ENCODE measurements at regions not wholly inside any gene's neighbourhood (a gene's known extent, or its start where the extent isn't known, plus 50 kb on each side); places are given as distances from the start of the nearest gene placed in this dataset.
A peak's percentile ranks its signal among the peaks of the same experiment; 100 is the strongest.

DNA sequence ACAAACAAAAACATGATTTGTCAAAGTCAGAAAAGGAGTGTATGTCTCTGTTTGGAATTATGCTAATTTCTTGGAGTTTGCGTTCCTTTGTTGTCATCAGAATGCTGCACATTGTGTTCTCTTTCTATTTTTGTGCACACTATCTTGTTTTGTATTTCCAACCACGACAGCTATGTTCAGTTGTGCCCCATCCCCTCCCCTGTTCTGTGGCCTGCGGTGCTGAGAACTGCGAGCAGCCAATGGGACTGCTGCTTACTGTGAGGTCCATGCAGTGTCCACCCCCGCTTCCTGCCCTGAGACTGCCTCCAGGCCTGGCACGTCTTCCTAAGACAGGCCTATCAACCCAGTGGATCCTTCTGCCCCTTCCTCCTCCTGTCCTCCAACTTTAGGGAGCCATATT lies 76.8 kb downstream of the PALM2AKAP2 start:
- Histone ChIP-seq H3K27ac (ENCODE audit: low read depth, low read length) (no peak overlapping the region), H3K4me2 (ENCODE audit: insufficient read depth, low read length) (no peak overlapping the region)
- no peak for DNase-seq (ENCODE audit: insufficient read length, low spot score, missing footprints)

DNA sequence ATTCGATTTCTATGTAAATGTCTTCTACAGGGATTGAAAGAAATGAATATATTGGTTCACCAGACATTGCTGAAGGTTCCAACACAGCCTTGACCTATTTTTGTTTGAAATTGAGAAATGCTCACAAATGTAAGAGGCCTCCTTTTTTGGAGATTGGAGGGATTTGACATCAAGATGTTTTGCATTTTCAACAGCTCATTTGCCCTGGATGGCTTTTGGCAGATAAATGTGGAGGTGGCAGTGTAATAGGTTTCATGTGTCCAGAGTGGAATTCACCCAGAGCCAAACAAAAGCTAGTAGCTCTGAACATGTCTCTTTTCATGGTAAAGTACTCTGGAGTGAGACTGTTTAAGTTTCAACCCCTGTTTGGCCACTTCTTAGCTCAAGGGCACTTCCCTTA lies 77.3 kb downstream of the PALM2AKAP2 start:
- H3K79me2 ChIP-seq (ENCODE audit: insufficient read depth, low read length) = peaks cover 33% of the 10 kb centered on the region
- no peaks in the 10 kb centered on the region for H3K36me3 ChIP-seq (ENCODE audit: insufficient read depth, low read length)
- H3K9me3 ChIP-seq (ENCODE audit: low read depth, low read length) = no peaks in the 10 kb centered on the region
- no peak overlapping the region for H3K4me2 ChIP-seq (ENCODE audit: insufficient read depth, low read length)
- H3K27me3 ChIP-seq (ENCODE audit: insufficient read depth, low read length) = no peaks in the 10 kb centered on the region
- DNase-seq (ENCODE audit: insufficient read length, low spot score, missing footprints) = no peak
- TF ChIP-seq, protein P1, sequence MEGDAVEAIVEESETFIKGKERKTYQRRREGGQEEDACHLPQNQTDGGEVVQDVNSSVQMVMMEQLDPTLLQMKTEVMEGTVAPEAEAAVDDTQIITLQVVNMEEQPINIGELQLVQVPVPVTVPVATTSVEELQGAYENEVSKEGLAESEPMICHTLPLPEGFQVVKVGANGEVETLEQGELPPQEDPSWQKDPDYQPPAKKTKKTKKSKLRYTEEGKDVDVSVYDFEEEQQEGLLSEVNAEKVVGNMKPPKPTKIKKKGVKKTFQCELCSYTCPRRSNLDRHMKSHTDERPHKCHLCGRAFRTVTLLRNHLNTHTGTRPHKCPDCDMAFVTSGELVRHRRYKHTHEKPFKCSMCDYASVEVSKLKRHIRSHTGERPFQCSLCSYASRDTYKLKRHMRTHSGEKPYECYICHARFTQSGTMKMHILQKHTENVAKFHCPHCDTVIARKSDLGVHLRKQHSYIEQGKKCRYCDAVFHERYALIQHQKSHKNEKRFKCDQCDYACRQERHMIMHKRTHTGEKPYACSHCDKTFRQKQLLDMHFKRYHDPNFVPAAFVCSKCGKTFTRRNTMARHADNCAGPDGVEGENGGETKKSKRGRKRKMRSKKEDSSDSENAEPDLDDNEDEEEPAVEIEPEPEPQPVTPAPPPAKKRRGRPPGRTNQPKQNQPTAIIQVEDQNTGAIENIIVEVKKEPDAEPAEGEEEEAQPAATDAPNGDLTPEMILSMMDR (IDR thresholded peaks at IDR 0.05; ENCODE audit: extremely low read depth, low read depth, low read length) = no peak
- peaks cover 12% of the 10 kb centered on the region for H3K4me1 ChIP-seq (ENCODE audit: insufficient read depth, low read length)
- H3K27ac ChIP-seq (ENCODE audit: low read depth, low read length) = no peak overlapping the region
- H3K4me3 ChIP-seq (ENCODE audit: insufficient read depth, low read length) = no peak overlapping the region
- H2AFZ ChIP-seq (ENCODE audit: low read length) = no peak overlapping the region
- H4K20me1 ChIP-seq (ENCODE audit: insufficient read depth, low read length) = peaks cover 33% of the 10 kb centered on the region

More for the DNA sequence above, 76.8 kb downstream of the PALM2AKAP2 start:
- Histone ChIP-seq H3K27me3 (ENCODE audit: insufficient read depth, low read length) (no peaks in the 10 kb centered on the region), H3K79me2 (ENCODE audit: insufficient read depth, low read length) (peaks cover 33% of the 10 kb centered on the region), H2AFZ (ENCODE audit: low read length) (no peak overlapping the region), H3K36me3 (ENCODE audit: insufficient read depth, low read length) (no peaks in the 10 kb centered on the region), H3K9me3 (ENCODE audit: low read depth, low read length) (no peaks in the 10 kb centered on the region), H4K20me1 (ENCODE audit: insufficient read depth, low read length) (peaks cover 35% of the 10 kb centered on the region), H3K4me1 (ENCODE audit: insufficient read depth, low read length) (peaks cover 9% of the 10 kb centered on the region), H3K4me3 (ENCODE audit: insufficient read depth, low read length) (no peak overlapping the region)
- TF ChIP-seq, protein P1 (IDR thresholded peaks at IDR 0.05; ENCODE audit: extremely low read depth, low read depth, low read length) = no peak

DNA sequence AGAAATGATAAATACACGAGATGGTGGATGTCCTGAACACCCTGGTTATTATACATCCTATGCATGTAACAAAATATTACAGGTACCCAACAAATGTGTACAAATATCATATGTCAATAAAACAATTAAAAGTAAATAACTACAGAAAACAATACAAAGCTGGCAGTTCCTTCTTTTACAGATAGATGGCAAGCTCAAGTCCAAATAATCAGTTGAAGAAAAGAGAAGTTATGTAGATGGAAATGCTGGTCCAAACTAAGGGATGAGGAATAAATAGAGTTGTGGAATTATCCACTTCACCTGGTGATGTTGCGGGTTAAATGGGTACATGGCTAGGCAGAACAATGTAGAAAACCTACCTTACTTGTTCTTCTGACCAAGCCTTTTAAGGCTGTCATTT lies 79.4 kb downstream of the PALM2AKAP2 start:
- peaks cover 31% of the 10 kb centered on the region for H4K20me1 ChIP-seq (ENCODE audit: insufficient read depth, low read length)
- H3K79me2 ChIP-seq (ENCODE audit: insufficient read depth, low read length) = peaks cover 35% of the 10 kb centered on the region
- H3K9me3 ChIP-seq (ENCODE audit: low read depth, low read length) = no peaks in the 10 kb centered on the region
- H3K27me3 ChIP-seq (ENCODE audit: insufficient read depth, low read length) = no peaks in the 10 kb centered on the region
- H2AFZ ChIP-seq (ENCODE audit: low read length) = no peak overlapping the region
- H3K4me3 ChIP-seq (ENCODE audit: insufficient read depth, low read length) = no peak overlapping the region
- H3K36me3 ChIP-seq (ENCODE audit: insufficient read depth, low read length) = no peaks in the 10 kb centered on the region
- peaks cover 12% of the 10 kb centered on the region for H3K4me1 ChIP-seq (ENCODE audit: insufficient read depth, low read length)
- no peak overlapping the region for H3K4me2 ChIP-seq (ENCODE audit: insufficient read depth, low read length)
- no peak overlapping the region for H3K27ac ChIP-seq (ENCODE audit: low read depth, low read length)
- DNase-seq (ENCODE audit: insufficient read length, low spot score, missing footprints) = no peak
- TF ChIP-seq, protein P1 (IDR thresholded peaks at IDR 0.05; ENCODE audit: extremely low read depth, low read depth, low read length) = peak; percentile 39

DNA sequence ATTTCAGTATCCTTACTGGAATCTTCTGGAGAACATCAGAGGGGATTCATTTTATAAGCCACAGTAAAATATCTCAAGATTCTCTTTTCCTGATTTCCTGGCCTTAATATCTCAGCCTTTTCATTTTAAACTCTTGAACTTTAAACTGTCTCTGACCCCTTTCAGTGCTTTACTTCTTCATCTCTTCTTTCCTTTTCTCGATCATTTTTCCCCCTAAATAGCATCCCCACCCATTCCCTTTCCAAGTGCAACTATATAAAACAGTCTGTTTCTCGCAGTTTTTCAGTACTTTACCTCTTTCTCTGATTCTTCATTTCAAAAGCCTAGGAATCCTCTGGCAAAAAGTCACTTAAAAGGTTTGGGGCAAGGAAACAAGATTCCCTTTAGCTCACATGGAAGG lies 80.5 kb downstream of the PALM2AKAP2 start:
- Histone ChIP-seq H3K4me3 (ENCODE audit: insufficient read depth, low read length) (no peak overlapping the region), H3K27me3 (ENCODE audit: insufficient read depth, low read length) (no peaks in the 10 kb centered on the region), H3K4me2 (ENCODE audit: insufficient read depth, low read length) (no peak overlapping the region), H3K4me1 (ENCODE audit: insufficient read depth, low read length) (peaks cover 12% of the 10 kb centered on the region), H2AFZ (ENCODE audit: low read length) (no peak overlapping the region), H3K9me3 (ENCODE audit: low read depth, low read length) (no peaks in the 10 kb centered on the region), H4K20me1 (ENCODE audit: insufficient read depth, low read length) (peaks cover 31% of the 10 kb centered on the region), H3K36me3 (ENCODE audit: insufficient read depth, low read length) (no peaks in the 10 kb centered on the region), H3K79me2 (ENCODE audit: insufficient read depth, low read length) (peaks cover 36% of the 10 kb centered on the region), H3K27ac (ENCODE audit: low read depth, low read length) (no peak overlapping the region)
- DNase-seq (ENCODE audit: insufficient read length, low spot score, missing footprints) = no peak
- TF ChIP-seq, protein P1 (IDR thresholded peaks at IDR 0.05; ENCODE audit: extremely low read depth, low read depth, low read length) = no peak
